ENCODE measurements at regions not wholly inside any gene's neighbourhood (a gene's known extent, or its start where the extent isn't known, plus 50 kb on each side); places are given as distances from the start of the nearest gene placed in this dataset.

DNA sequence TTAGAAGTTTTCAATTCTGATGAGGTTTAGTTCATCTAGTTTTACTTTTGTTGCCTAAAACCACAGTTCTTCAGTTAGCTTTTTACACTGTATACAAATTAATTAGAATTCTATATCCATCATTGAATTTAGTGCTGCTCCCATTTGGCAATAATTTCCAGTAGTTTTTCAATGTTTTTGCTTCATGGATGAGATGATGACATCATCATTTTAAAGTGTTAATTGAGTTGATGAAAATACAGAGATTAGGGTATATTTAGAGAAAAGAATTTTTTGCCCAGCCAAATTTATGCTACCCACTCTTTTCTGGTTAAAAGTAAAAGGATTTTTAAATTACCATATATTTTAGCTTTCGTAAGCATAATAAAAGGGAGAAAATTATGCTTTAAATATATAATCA is 323.8 kb downstream of the TMEM167A start:
- TF ChIP-seq, protein P1, sequence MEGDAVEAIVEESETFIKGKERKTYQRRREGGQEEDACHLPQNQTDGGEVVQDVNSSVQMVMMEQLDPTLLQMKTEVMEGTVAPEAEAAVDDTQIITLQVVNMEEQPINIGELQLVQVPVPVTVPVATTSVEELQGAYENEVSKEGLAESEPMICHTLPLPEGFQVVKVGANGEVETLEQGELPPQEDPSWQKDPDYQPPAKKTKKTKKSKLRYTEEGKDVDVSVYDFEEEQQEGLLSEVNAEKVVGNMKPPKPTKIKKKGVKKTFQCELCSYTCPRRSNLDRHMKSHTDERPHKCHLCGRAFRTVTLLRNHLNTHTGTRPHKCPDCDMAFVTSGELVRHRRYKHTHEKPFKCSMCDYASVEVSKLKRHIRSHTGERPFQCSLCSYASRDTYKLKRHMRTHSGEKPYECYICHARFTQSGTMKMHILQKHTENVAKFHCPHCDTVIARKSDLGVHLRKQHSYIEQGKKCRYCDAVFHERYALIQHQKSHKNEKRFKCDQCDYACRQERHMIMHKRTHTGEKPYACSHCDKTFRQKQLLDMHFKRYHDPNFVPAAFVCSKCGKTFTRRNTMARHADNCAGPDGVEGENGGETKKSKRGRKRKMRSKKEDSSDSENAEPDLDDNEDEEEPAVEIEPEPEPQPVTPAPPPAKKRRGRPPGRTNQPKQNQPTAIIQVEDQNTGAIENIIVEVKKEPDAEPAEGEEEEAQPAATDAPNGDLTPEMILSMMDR (IDR thresholded peaks at IDR 0.05) = no peak
- no peak for TF ChIP-seq POLR2AphosphoS5 (IDR thresholded peaks at IDR 0.05)
- TF ChIP-seq POLR2A (IDR thresholded peaks at IDR 0.05; ENCODE audit: low read depth) = no peak
- TF ChIP-seq EP300 (IDR thresholded peaks at IDR 0.05) = no peak
